GM12891 (cell line): ENCODE measurements at regions not wholly inside any gene's neighbourhood (a gene's known extent, or its start where the extent isn't known, plus 50 kb on each side); places are given as distances from the start of the nearest gene placed in this dataset.

Experiments used
- DNase-seq: peaks from one replicate; pipeline ENCODE4 v3.0.0; 2011; ENCODE audit warnings: low spot score; ENCODE audit not compliant: insufficient read length
- FAIRE-seq: peaks from 2 replicates; lab custom pipeline; 2011; peaks lifted over from hg19 to GRCh38; lab: Jason Lieb, UNC
- PAX5 ChIP-seq: IDR thresholded peaks from 2 replicates; pipeline ENCODE4 v1.6.1; 2011; ENCODE audit warnings: low read length, moderate library complexity, mild to moderate bottlenecking; ENCODE audit not compliant: insufficient read depth, severe bottlenecking
- POLR2A ChIP-seq: IDR thresholded peaks from 2 replicates; pipeline ENCODE4 v1.6.1; 2011; ENCODE audit warnings: low read depth, low read length, control low read depth
- POLR2AphosphoS5 ChIP-seq: IDR thresholded peaks from 2 replicates; pipeline ENCODE4 v1.6.1; 2011; ENCODE audit warnings: low read depth, low read length, control low read depth
- POU2F2 ChIP-seq: IDR thresholded peaks from 2 replicates; pipeline ENCODE4 v1.6.1; 2011; ENCODE audit warnings: low read depth, mild to moderate bottlenecking, control low read depth, low read length, moderate library complexity
- SPI1 ChIP-seq: IDR thresholded peaks from 2 replicates; pipeline ENCODE4 v1.6.1; 2011; ENCODE audit warnings: low read depth, low read length, control low read depth
- TAF1 ChIP-seq: IDR thresholded peaks from 2 replicates; pipeline ENCODE4 v1.6.1; 2011; ENCODE audit warnings: low read depth, low read length, control low read depth

- DNase-seq (no peak), FAIRE-seq (no peak)
- TF ChIP-seq SPI1 (no peak), PAX5 (no peak), TAF1 (no peak), POLR2AphosphoS5 (no peak), POU2F2 (no peak), POLR2A (no peak)
Measured at GRCh38 chr12:103207936-103208335, 250.5 kb downstream of the ASCL1 start.

- no peak for TF ChIP-seq SPI1
- no peak for TF ChIP-seq TAF1
- TF ChIP-seq PAX5, result no peak
- no peak for TF ChIP-seq POLR2A
- no peak for TF ChIP-seq POU2F2
- TF ChIP-seq POLR2AphosphoS5, result no peak
- FAIRE-seq, result no peak
- DNase-seq, result no peak
Measured at GRCh38 chr12:103241184-103241583, 254.6 kb downstream of the C12orf42 start.

GRCh38 chr12:103244596-103244995 is 251.2 kb downstream of the C12orf42 start:
- DNase-seq (no peak), FAIRE-seq (no peak)
- no peak for TF ChIP-seq POLR2A
- TF ChIP-seq SPI1, result peak; percentile 84

GRCh38 chr12:103247531-103247930 is 248.2 kb downstream of the C12orf42 start:
- TF ChIP-seq TAF1 (no peak), POLR2AphosphoS5 (no peak), POU2F2 (no peak), PAX5 (no peak)
- FAIRE-seq, result no peak
- DNase-seq, result no peak

GRCh38 chr12:103249607-103250006 is 246.2 kb downstream of the C12orf42 start:
- DNase-seq (no peak), FAIRE-seq (no peak)
- TF ChIP-seq POU2F2 (no peak), POLR2A (no peak), PAX5 (no peak), POLR2AphosphoS5 (no peak)

- DNase-seq (no peak), FAIRE-seq (no peak)
- TF ChIP-seq POLR2AphosphoS5, result no peak
- no peak for TF ChIP-seq SPI1
- TF ChIP-seq PAX5, result no peak
- TF ChIP-seq POLR2A, result no peak
- TF ChIP-seq POU2F2, result no peak
Measured at GRCh38 chr12:103250487-103250886, 245.3 kb downstream of the C12orf42 start.
